IgD-negative memory B cell (primary cell): ENCODE measurements at regions not wholly inside any gene's neighbourhood (a gene's known extent, or its start where the extent isn't known, plus 50 kb on each side); places are given as distances from the start of the nearest gene placed in this dataset.

Source experiments
- H3K27ac Mint-ChIP-seq, 3 donors: one replicate each; pipeline ENCODE4 v1.8.0; 2020 to 2022; ENCODE audit warnings: mild to moderate bottlenecking in 3 of 3, mixed read lengths in 3 of 3, moderate library complexity in 1 of 3
- H3K27me3 Mint-ChIP-seq: one replicate; pipeline ENCODE4 v1.8.0; 2021; ENCODE audit warnings: mixed read lengths
- H3K36me3 Mint-ChIP-seq: one replicate; pipeline ENCODE4 v1.8.0; 2020; ENCODE audit warnings: mild to moderate bottlenecking, mixed read lengths
- H3K4me1 Mint-ChIP-seq, 3 donors: one replicate each; pipeline ENCODE4 v1.8.0; 2020 to 2022; ENCODE audit warnings: mixed read lengths in 3 of 3, mild to moderate bottlenecking in 1 of 3
- H3K4me3 Mint-ChIP-seq, 4 donors: one replicate each; pipeline ENCODE4 v1.8.0; 2020 to 2022; ENCODE audit warnings: mild to moderate bottlenecking in 4 of 4, mixed read lengths in 4 of 4, moderate library complexity in 3 of 4
- H3K9me3 Mint-ChIP-seq, 3 donors: one replicate each; pipeline ENCODE4 v1.8.0; 2020 to 2021; ENCODE audit warnings: mixed read lengths in 3 of 3, mild to moderate bottlenecking in 1 of 3

- Mint-ChIP-seq H3K36me3 (peaks cover 6% of the 10 kb centered on the region), H3K9me3 (peaks cover 0 to 2% (median 2%) of the 10 kb centered on the region in 3 donors), H3K4me3 (no peak overlapping the region), H3K27me3 (peaks cover 2% of the 10 kb centered on the region), H3K4me1 (no peaks in the 10 kb centered on the region), H3K27ac (no peak overlapping the region)
These were observed 290.0 kb upstream of the MKI67 start for GRCh38 chr10:128416231-128416630.

GRCh38 chr10:128417826-128418225 lies 291.6 kb upstream of the MKI67 start:
- H3K9me3 Mint-ChIP-seq, result peaks cover 0 to 2% (median 0%) of the 10 kb centered on the region in 3 donors
- H3K27ac Mint-ChIP-seq, result no peak overlapping the region
- peaks cover 5% of the 10 kb centered on the region for H3K36me3 Mint-ChIP-seq
- no peaks in the 10 kb centered on the region for H3K4me1 Mint-ChIP-seq
- peaks cover 2% of the 10 kb centered on the region for H3K27me3 Mint-ChIP-seq
- no peak overlapping the region for H3K4me3 Mint-ChIP-seq

- no peak overlapping the region for H3K4me3 Mint-ChIP-seq
- no peaks in the 10 kb centered on the region for H3K4me1 Mint-ChIP-seq
- H3K27me3 Mint-ChIP-seq, result peaks cover 2% of the 10 kb centered on the region
- no peak overlapping the region for H3K27ac Mint-ChIP-seq
- no peaks in the 10 kb centered on the region for H3K9me3 Mint-ChIP-seq
- peaks cover 4% of the 10 kb centered on the region for H3K36me3 Mint-ChIP-seq
These were observed 292.6 kb upstream of the MKI67 start for GRCh38 chr10:128418819-128419218.

- Mint-ChIP-seq H3K4me3 (no peak overlapping the region), H3K9me3 (no peaks in the 10 kb centered on the region), H3K4me1 (no peaks in the 10 kb centered on the region), H3K27me3 (peaks cover 2% of the 10 kb centered on the region), H3K27ac (no peak overlapping the region), H3K36me3 (peaks cover 4% of the 10 kb centered on the region)
These were observed 293.3 kb upstream of the MKI67 start for GRCh38 chr10:128419466-128420019.

- no peak overlapping the region for H3K4me3 Mint-ChIP-seq
These were observed 294.4 kb upstream of the MKI67 start for GRCh38 chr10:128420623-128421022.

GRCh38 chr10:128421371-128422160 lies 295.3 kb upstream of the MKI67 start:
- peak overlapping the region in 1 of 4 donors; percentile 41 for H3K4me3 Mint-ChIP-seq
- no peaks in the 10 kb centered on the region for H3K9me3 Mint-ChIP-seq
- no peaks in the 10 kb centered on the region for H3K4me1 Mint-ChIP-seq
- H3K36me3 Mint-ChIP-seq, result peaks cover 1% of the 10 kb centered on the region
- H3K27ac Mint-ChIP-seq, result no peak overlapping the region
- peaks cover 2% of the 10 kb centered on the region for H3K27me3 Mint-ChIP-seq

More at GRCh38 chr10:128420623-128421022, 294.4 kb upstream of the MKI67 start:
- no peaks in the 10 kb centered on the region for H3K4me1 Mint-ChIP-seq
- H3K27me3 Mint-ChIP-seq, result peaks cover 2% of the 10 kb centered on the region
- H3K27ac Mint-ChIP-seq, result no peak overlapping the region
- peaks cover 4% of the 10 kb centered on the region for H3K36me3 Mint-ChIP-seq
- no peaks in the 10 kb centered on the region for H3K9me3 Mint-ChIP-seq

GRCh38 chr10:128422190-128422589 lies 296.0 kb upstream of the MKI67 start:
- Mint-ChIP-seq H3K36me3 (peaks cover 1% of the 10 kb centered on the region), H3K27ac (no peak overlapping the region), H3K4me3 (no peak overlapping the region), H3K4me1 (no peaks in the 10 kb centered on the region), H3K9me3 (no peaks in the 10 kb centered on the region), H3K27me3 (peaks cover 2% of the 10 kb centered on the region)

- Mint-ChIP-seq H3K27ac (no peak overlapping the region), H3K27me3 (peaks cover 2% of the 10 kb centered on the region), H3K4me3 (no peak overlapping the region), H3K36me3 (peaks cover 1% of the 10 kb centered on the region), H3K4me1 (no peaks in the 10 kb centered on the region), H3K9me3 (no peaks in the 10 kb centered on the region)
These were observed 296.8 kb upstream of the MKI67 start for GRCh38 chr10:128422999-128423398.

- no peaks in the 10 kb centered on the region for H3K27me3 Mint-ChIP-seq
- H3K27ac Mint-ChIP-seq, result no peak overlapping the region
- H3K4me1 Mint-ChIP-seq, result no peaks in the 10 kb centered on the region
- no peaks in the 10 kb centered on the region for H3K9me3 Mint-ChIP-seq
- H3K36me3 Mint-ChIP-seq, result no peaks in the 10 kb centered on the region
- H3K4me3 Mint-ChIP-seq, result no peak overlapping the region
These were observed 303.1 kb upstream of the MKI67 start for GRCh38 chr10:128429321-128429720.

GRCh38 chr10:128429835-128430513 lies 303.8 kb upstream of the MKI67 start:
- Mint-ChIP-seq H3K4me1 (no peaks in the 10 kb centered on the region), H3K27ac (no peak overlapping the region), H3K9me3 (no peaks in the 10 kb centered on the region), H3K27me3 (no peaks in the 10 kb centered on the region), H3K4me3 (no peak overlapping the region), H3K36me3 (no peaks in the 10 kb centered on the region)

GRCh38 chr10:128431083-128431482 lies 304.9 kb upstream of the MKI67 start:
- H3K4me3 Mint-ChIP-seq, result no peak overlapping the region
- no peaks in the 10 kb centered on the region for H3K9me3 Mint-ChIP-seq
- no peaks in the 10 kb centered on the region for H3K27me3 Mint-ChIP-seq
- H3K4me1 Mint-ChIP-seq, result no peaks in the 10 kb centered on the region
- no peak overlapping the region for H3K27ac Mint-ChIP-seq
- H3K36me3 Mint-ChIP-seq, result no peaks in the 10 kb centered on the region

- no peak overlapping the region for H3K4me3 Mint-ChIP-seq
These were observed 305.3 kb upstream of the MKI67 start for GRCh38 chr10:128431506-128431905.

GRCh38 chr10:128432011-128432410 lies 305.8 kb upstream of the MKI67 start:
- no peak overlapping the region for H3K27ac Mint-ChIP-seq
- no peak overlapping the region for H3K4me3 Mint-ChIP-seq
- H3K36me3 Mint-ChIP-seq, result no peaks in the 10 kb centered on the region
- H3K27me3 Mint-ChIP-seq, result no peaks in the 10 kb centered on the region
- H3K9me3 Mint-ChIP-seq, result no peaks in the 10 kb centered on the region
- H3K4me1 Mint-ChIP-seq, result no peaks in the 10 kb centered on the region

More at GRCh38 chr10:128431506-128431905, 305.3 kb upstream of the MKI67 start:
- H3K36me3 Mint-ChIP-seq, result no peaks in the 10 kb centered on the region
- H3K27me3 Mint-ChIP-seq, result no peaks in the 10 kb centered on the region
- H3K9me3 Mint-ChIP-seq, result no peaks in the 10 kb centered on the region
- H3K27ac Mint-ChIP-seq, result no peak overlapping the region
- H3K4me1 Mint-ChIP-seq, result no peaks in the 10 kb centered on the region

- H3K36me3 Mint-ChIP-seq, result no peaks in the 10 kb centered on the region
- H3K9me3 Mint-ChIP-seq, result no peaks in the 10 kb centered on the region
- H3K4me1 Mint-ChIP-seq, result no peaks in the 10 kb centered on the region
- no peaks in the 10 kb centered on the region for H3K27me3 Mint-ChIP-seq
- H3K4me3 Mint-ChIP-seq, result no peak overlapping the region
- H3K27ac Mint-ChIP-seq, result no peak overlapping the region
These were observed 306.2 kb upstream of the MKI67 start for GRCh38 chr10:128432423-128432822.

- Mint-ChIP-seq H3K4me3 (no peak overlapping the region), H3K27ac (no peak overlapping the region), H3K36me3 (no peaks in the 10 kb centered on the region), H3K27me3 (no peaks in the 10 kb centered on the region), H3K9me3 (peaks cover 0 to 3% (median 0%) of the 10 kb centered on the region in 3 donors), H3K4me1 (no peaks in the 10 kb centered on the region)
These were observed 309.6 kb upstream of the MKI67 start for GRCh38 chr10:128435811-128436210.
